ENCODE measurements at regions not wholly inside any gene's neighbourhood (a gene's known extent, or its start where the extent isn't known, plus 50 kb on each side); places are given as distances from the start of the nearest gene placed in this dataset.

DNA sequence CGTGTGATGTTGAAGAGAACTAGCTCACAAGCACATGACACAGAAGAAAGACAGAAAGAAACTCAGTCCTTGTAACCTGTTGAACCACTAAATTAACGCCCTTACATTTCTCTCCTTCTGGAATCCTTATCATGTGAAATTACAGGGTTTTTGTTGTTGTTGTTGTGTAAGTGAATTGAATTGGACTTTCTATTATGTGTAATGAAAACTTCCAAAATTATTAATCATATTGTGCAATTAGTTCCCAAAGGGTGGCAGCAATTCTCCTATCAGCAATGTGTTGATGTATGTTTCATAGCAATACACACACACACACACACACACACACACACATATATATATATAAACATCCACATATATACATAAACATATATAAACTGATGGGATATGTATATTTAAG is 402.2 kb upstream of the TCF4 start:
- Histone ChIP-seq H3K9ac (ENCODE audit: low read length) (no peak overlapping the region), H3K79me2 (ENCODE audit: insufficient read depth, low read length) (no peaks in the 10 kb centered on the region), H3K4me2 (ENCODE audit: low read length) (no peak overlapping the region), H3K4me3 (ENCODE audit: low read depth, low read length, poor library complexity, severe bottlenecking) (no peak overlapping the region), H3K9me2 (ENCODE audit: low read depth, low read length) (no peaks in the 10 kb centered on the region), H3K4me1 (ENCODE audit: insufficient read depth, low read length, severe bottlenecking) (no peaks in the 10 kb centered on the region), H3K27ac (ENCODE audit: low read depth, low read length, poor library complexity, severe bottlenecking) (no peak overlapping the region), H3K36me3 (ENCODE audit: insufficient read depth, low read length) (no peaks in the 10 kb centered on the region), H2AFZ (ENCODE audit: low read length) (no peak overlapping the region), H4K20me1 (ENCODE audit: insufficient read depth, low read length) (no peaks in the 10 kb centered on the region), H3K9me3 (ENCODE audit: low read length) (no peaks in the 10 kb centered on the region), H3K27me3 (ENCODE audit: insufficient read depth, low read length) (no peaks in the 10 kb centered on the region), H3F3A (ENCODE audit: insufficient read depth, low read length) (no peaks in the 10 kb centered on the region)
- TF ChIP-seq EZH2 (IDR thresholded peaks at IDR 0.05; ENCODE audit: borderline replicate concordance, low read length) = no peak
- TF ChIP-seq, protein P1, sequence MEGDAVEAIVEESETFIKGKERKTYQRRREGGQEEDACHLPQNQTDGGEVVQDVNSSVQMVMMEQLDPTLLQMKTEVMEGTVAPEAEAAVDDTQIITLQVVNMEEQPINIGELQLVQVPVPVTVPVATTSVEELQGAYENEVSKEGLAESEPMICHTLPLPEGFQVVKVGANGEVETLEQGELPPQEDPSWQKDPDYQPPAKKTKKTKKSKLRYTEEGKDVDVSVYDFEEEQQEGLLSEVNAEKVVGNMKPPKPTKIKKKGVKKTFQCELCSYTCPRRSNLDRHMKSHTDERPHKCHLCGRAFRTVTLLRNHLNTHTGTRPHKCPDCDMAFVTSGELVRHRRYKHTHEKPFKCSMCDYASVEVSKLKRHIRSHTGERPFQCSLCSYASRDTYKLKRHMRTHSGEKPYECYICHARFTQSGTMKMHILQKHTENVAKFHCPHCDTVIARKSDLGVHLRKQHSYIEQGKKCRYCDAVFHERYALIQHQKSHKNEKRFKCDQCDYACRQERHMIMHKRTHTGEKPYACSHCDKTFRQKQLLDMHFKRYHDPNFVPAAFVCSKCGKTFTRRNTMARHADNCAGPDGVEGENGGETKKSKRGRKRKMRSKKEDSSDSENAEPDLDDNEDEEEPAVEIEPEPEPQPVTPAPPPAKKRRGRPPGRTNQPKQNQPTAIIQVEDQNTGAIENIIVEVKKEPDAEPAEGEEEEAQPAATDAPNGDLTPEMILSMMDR (IDR thresholded peaks at IDR 0.05; ENCODE audit: low read length) = no peak

DNA sequence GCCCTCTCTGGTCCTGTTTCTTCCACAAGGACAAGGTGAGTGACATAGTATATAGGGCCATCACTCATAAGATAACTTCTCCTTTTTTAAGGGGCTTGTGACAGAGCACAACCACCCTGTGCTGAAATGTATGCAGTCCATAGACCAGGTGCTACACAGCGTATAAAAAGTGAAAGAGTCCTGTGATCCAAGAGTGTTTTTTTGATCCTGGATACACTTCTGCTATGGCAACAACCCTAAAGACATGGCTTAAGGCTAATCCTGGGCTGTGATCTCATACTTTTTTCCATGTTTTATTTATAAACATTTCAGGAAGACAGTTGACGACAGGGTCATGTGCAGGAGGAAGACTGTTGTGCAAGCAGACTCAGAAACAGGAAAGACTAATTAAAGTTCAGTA is 400.5 kb upstream of the TCF4 start:
- Histone ChIP-seq H3K9me2 (ENCODE audit: low read depth, low read length) (no peaks in the 10 kb centered on the region), H3K4me1 (ENCODE audit: insufficient read depth, low read length, severe bottlenecking) (no peaks in the 10 kb centered on the region), H2AFZ (ENCODE audit: low read length) (no peak overlapping the region), H3K4me2 (ENCODE audit: low read length) (no peak overlapping the region), H3K9me3 (ENCODE audit: low read length) (peaks cover 2% of the 10 kb centered on the region; the same call in 1 of the 2 replicates), H3K9ac (ENCODE audit: low read length) (no peak overlapping the region), H3F3A (ENCODE audit: insufficient read depth, low read length) (no peaks in the 10 kb centered on the region), H3K27me3 (ENCODE audit: insufficient read depth, low read length) (no peaks in the 10 kb centered on the region), H3K27ac (ENCODE audit: low read depth, low read length, poor library complexity, severe bottlenecking) (no peak overlapping the region), H3K4me3 (ENCODE audit: low read depth, low read length, poor library complexity, severe bottlenecking) (no peak overlapping the region), H3K79me2 (ENCODE audit: insufficient read depth, low read length) (no peaks in the 10 kb centered on the region), H3K36me3 (ENCODE audit: insufficient read depth, low read length) (no peaks in the 10 kb centered on the region), H4K20me1 (ENCODE audit: insufficient read depth, low read length) (no peaks in the 10 kb centered on the region)
- TF ChIP-seq, protein P1 (IDR thresholded peaks at IDR 0.05; ENCODE audit: low read length) = no peak
- no peak for TF ChIP-seq EZH2 (IDR thresholded peaks at IDR 0.05; ENCODE audit: borderline replicate concordance, low read length)

DNA sequence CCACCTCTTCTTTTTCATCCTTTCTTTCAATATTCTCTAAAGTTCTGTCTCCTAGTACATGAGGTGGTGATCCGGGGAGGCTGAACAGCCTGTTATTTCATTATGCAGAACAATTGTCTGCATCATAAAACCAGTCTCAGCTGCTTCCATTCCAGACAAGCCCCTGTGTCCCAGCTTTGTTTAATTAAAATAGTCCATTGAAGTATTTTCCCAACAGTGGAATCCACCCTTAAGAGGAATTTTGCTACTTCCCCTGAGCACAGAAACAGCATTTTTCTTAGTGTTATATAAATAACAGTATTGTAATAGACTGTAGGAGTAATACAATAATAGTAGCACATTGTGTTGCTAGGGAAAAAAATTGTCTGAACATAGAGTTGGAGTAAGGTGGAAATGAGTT is 395.4 kb upstream of the TCF4 start:
- no peak overlapping the region for H2AFZ ChIP-seq (ENCODE audit: low read length)
- peaks cover 2% of the 10 kb centered on the region; the same call in 1 of the 2 replicates for H3K9me3 ChIP-seq (ENCODE audit: low read length)
- H3K27ac ChIP-seq (ENCODE audit: low read depth, low read length, poor library complexity, severe bottlenecking) = no peak overlapping the region
- H3K4me3 ChIP-seq (ENCODE audit: low read depth, low read length, poor library complexity, severe bottlenecking) = no peak overlapping the region
- no peaks in the 10 kb centered on the region for H3K36me3 ChIP-seq (ENCODE audit: insufficient read depth, low read length)
- no peaks in the 10 kb centered on the region for H3K27me3 ChIP-seq (ENCODE audit: insufficient read depth, low read length)
- TF ChIP-seq, protein P1 (IDR thresholded peaks at IDR 0.05; ENCODE audit: low read length) = no peak
- TF ChIP-seq EZH2 (IDR thresholded peaks at IDR 0.05; ENCODE audit: borderline replicate concordance, low read length) = no peak
- H3K79me2 ChIP-seq (ENCODE audit: insufficient read depth, low read length) = no peaks in the 10 kb centered on the region
- H3F3A ChIP-seq (ENCODE audit: insufficient read depth, low read length) = no peaks in the 10 kb centered on the region
- no peaks in the 10 kb centered on the region for H3K9me2 ChIP-seq (ENCODE audit: low read depth, low read length)
- H4K20me1 ChIP-seq (ENCODE audit: insufficient read depth, low read length) = no peaks in the 10 kb centered on the region
- H3K9ac ChIP-seq (ENCODE audit: low read length) = no peak overlapping the region
- no peak overlapping the region for H3K4me2 ChIP-seq (ENCODE audit: low read length)
- no peaks in the 10 kb centered on the region for H3K4me1 ChIP-seq (ENCODE audit: insufficient read depth, low read length, severe bottlenecking)

Measured in OCI-LY1 (cell line).